HG03045 (cell line): ENCODE measurements at regions not wholly inside any gene's neighbourhood (a gene's known extent, or its start where the extent isn't known, plus 50 kb on each side); places are given as distances from the start of the nearest gene placed in this dataset.
"Not testable (repeated sequence)": the region's sequence is repeated elsewhere in the genome, so short reads cannot be mapped to it uniquely, and the experiment has no call there.

ENCODE experiments used
- ATAC-seq: cut with Tn5 transposase; IDR thresholded peaks from one replicate; pipeline ENCODE4 v1.9.1; 2021; ENCODE audit warnings: mild to moderate bottlenecking, moderate library complexity; ENCODE audit not compliant: unreplicated experiment

DNA sequence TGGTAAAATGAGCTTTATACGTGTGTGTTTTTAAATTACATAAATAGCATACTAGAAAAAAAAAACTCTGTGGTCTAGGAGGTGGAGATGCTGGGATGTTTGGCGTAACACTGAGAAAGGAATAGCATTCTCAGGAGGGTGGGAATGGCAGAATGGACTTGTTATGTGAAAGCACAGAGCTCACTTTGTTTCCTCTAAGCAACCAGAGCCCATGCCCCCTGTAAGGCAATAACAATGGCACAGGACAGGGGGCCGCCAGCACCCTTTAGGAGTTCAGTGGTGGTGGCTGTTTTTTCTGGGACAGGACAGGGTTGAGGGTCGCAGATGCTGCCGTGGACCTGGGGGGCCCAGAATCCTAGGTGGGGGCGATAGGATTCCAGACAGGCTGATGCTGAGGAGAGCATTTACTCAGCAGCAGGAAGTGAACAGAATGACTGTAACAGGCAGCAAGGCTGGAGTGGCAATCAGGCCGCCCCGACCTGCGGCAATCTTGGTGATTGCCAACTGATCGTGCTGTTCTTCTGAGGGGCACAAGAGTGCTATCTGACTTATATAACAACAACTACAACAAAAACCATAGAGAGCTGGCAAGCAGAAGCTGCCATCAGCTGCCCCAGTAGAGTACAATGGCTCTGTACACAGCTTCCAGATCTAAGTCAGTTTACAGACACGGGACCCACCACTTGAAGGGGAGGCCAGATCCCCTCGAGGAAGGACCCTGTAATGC is 160.4 kb downstream of the UACA start:
- ATAC-seq: no peak

DNA sequence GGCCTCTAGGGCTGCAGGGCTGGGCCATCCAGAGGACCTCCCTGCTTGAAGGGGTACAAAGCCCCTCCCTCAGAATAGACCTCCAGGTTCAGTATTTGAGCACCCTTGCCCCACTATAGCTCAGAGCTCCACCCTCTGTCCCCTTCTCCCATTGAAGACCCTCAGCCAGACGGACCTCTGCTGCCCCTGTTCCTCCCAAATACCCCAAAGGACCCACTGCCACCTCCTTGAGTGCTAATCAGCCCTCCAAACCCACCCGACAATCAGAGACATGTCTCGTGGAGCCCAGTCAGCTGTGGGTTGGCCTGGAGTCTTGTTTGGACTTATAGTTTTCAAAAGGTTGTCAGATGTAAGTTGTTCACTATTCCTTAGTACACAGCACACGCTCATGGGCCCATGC is 161.1 kb downstream of the UACA start:
- ATAC-seq: no peak

DNA sequence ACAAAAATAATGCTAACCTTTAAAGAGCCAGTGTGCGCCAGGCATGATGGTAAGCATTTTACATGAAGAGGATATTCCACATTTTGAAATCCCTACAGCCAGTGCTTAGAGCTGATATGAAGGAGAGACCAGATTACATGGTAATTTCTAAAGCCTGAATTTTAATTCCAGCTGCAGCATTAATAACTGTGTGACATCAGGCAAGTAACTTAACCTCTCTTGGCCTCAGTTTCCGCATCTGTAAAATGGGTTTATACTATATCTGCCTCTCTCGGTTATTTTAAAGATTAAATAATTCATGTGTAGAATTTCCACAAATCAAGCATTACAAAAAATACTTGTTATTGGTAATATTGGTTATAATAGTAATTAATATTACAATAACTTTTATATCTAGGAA is 165.4 kb downstream of the UACA start:
- no peak for ATAC-seq

DNA sequence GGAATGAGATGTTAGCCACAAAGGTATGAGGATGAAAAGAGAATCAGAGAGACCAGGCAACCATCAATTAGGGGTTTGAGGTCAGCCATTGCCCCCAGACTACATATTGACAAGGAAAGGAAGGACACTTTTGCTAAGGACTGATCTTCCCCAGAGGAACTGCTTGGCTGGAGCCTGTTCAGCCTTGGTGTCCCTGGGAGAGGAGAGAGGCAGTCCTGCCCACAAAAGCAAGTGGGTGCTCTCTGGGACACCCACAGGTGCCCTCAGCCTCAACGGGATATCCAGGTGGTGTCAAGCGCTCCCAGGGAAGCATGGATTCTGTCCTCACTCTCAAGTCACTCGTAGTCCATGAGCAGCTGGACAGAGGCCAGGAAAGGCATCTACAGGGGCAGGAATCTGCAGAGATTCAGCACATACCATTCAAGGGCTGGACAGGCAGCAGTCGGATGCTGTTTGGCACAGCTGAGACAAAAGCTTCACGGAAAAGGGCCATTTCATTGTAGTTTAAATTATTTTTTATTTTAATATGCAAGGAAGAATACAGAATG is 166.2 kb downstream of the UACA start:
- ATAC-seq: no peak

DNA sequence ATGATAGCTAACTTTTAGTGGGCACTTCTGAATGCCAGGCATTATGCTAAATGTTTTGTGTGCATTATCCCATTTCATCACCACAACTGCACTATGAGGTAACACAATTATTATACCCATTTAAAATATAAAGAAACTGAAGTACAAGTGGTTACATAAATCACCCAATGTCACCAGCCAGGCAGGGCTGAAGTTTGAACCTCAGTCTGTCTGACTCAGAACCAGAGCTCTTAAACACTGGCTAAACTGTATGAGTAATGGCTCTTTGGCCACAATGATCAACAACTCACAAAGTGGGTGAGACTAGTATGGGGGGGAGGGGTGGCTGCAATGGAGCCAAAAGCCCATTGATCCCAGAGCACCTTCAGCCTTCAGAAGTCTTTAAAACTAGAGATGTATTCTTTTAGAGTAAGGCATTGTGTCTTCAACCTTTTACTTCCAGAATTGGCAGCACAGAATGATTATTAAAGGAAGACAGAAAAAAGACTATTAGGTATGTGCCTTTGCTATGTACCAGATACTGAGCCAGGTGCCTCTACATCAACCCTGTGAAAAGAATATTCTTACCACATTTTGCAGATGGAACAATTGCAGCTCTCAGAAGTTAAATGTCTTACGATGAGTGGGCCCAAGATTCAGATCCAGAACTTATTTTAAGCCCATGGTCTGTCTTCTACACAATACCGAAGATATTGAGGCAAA is 166.9 kb downstream of the UACA start:
- no peak for ATAC-seq

DNA sequence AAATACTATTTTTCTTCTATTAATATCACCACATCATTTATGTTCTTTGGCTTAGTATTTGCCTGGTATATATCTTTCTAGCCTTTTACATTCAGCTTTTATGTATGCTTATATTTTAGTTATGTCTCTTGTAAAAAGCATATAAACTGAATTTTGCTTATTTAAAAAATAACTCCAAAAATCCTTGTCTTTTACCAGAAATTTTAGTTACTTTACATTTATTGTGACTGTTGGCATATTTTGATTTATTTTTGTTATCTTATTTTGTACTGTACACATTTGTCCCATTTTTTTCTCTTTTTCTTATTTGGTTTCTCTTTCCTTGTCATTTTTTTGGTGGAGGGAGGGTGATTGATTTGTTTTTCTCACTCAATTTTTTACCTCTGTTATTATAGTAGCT is 169.6 kb downstream of the UACA start:
- ATAC-seq: no peak

DNA sequence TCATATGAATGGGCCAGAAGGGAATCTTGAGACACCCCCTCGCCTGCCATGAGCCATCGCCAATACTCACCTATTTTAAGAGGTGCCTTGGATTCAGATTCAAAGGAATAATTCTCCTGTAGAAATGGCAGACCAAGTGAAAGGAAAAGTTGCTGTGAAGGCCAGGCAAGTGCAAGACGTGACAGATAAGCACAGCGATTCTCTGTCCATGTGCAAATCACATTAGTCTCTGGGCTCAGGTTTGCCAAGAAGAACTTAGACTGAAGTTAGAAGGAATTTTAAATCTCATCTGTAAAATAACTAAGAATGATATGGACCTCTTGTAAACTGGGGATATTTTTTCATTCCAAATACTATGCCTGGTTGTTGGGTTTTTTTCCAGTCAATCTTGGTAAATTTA is 173.6 kb downstream of the UACA start:
- ATAC-seq: no peak

DNA sequence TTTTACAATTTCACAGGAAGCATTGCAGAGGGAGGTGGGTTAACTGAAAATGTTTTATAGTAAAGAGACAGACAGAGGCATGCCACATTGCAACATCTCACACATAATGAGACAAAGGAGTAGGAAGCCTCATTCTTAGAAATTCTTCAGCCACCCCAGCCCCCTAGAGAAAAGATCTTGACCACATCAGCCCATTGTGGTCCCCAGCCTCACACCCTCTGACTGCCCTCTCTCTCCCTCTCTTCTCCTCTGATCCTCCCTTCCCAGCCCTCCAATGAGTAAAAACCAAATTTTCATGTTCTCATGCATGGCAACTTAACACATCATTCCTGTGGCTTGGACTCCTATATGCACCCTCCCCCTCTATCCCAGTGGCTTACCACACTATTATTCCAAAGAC is 174.1 kb downstream of the UACA start:
- ATAC-seq: no peak

DNA sequence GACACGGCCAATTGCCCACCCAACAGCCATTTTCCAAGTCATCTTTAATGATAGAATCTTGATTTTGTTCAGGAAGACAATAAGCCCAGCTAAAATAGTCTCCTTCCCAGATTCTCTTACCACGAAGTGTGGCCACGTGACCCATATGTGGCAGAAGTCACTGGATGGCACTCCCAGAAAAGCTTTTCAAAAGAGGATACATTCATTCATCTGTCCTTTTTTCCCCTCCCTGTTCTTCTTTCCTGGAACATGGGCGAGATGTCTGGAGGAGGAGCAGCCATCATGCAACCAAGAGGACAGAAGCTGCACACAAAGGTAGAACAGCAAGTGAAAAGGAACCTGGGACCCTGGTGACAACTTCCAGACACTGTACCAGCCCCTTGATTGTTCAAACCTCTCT is 174.7 kb downstream of the UACA start:
- ATAC-seq: no peak

DNA sequence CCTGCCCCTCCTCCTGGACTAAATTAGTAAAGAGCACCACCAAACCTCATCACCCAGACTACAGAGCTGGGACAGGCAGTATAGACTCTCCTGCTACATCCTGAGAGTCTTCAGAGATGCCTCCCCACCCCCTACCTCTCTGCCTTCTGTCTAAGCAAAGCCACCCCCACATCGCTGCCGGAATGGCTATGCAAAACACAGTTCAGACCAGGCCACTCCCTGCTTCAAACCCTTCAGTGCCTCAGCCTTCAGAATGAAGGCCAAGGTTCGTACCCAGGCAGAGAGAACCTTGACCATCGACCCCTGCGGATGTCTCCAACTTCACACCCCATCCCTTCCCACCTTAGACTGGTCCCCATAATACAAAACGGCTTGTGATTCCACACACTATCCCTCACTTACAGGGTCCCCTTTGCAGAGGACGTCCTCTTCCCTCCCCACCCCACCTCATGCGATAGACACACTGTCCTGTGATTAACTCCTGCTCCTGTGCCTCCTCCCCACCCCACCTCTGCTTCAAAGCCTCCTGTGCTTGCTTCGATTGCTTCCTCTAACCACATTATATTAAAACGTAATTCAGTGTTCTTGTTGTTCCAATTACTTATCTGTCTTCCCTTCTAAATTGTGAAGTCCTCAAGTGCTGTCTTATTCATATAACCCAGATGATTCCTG is 175.3 kb downstream of the UACA start:
- ATAC-seq: no peak

DNA sequence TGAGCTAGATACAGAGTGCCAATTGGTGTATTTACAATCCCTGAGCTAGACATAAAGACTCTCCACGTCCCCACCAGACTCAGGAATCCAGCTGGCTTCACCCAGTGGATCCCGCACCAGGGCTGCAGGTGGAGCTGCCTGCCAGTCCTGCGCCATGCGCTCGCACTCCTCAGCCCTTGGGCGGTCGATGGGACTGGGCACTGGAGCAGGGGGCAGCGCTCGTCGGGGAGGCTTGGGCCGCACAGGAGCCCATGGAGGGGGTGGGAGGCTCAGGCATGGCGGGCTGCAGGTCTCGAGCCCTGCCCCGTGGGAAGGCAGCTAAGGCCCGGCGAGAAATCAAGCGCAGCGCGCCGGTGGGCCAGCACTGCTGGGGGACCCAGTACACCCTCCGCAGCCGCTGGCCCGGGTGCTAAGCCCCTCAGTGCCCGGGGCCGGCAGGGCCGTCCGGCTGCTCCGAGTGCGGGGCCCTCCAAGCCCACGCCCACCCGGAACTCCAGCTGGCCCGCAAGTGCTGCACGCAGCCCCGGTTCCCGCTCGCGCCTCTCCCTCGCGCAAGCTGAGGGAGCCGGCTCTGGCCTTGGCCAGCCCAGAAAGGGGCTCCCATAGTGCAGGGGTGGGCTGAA is 176.2 kb downstream of the UACA start:
- not testable (repeated sequence) for ATAC-seq

DNA sequence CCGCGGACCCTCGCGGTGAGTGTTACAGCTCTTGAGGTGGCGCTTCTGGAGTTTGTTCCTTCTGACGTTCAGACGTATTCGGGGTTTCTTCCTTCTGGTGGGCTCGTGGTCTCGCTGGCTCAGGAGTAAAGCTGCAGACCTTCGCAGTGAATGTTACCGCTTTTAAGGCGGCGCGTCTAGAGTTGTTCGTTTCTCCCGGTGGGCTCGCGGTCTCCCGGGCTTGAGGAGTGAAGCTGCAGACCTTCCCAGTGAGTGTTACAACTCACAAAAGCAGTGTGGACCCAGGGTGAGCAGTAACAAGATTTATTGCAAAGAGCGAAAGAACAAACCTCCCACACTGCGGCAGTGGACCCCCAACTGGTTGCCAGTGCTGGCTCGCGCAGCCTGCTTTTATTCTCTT is 177.1 kb downstream of the UACA start:
- ATAC-seq: no peak

DNA sequence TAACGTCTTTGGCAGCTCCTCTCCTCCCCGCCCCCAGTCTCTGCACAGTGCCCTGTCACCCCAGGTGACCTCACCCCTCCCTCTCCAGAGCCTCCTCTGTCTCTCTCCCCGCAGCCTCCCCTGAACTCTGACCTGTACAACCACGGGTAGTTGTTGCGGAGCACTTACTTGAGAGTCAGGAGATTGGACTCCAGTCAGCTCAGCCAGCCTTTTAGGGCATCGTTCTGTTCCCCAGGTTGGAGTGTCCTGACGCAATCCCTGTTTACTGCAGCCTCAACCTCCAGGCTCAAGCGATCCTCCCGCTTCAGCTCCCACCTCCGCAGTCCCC is 177.7 kb downstream of the UACA start:
- no peak for ATAC-seq

DNA sequence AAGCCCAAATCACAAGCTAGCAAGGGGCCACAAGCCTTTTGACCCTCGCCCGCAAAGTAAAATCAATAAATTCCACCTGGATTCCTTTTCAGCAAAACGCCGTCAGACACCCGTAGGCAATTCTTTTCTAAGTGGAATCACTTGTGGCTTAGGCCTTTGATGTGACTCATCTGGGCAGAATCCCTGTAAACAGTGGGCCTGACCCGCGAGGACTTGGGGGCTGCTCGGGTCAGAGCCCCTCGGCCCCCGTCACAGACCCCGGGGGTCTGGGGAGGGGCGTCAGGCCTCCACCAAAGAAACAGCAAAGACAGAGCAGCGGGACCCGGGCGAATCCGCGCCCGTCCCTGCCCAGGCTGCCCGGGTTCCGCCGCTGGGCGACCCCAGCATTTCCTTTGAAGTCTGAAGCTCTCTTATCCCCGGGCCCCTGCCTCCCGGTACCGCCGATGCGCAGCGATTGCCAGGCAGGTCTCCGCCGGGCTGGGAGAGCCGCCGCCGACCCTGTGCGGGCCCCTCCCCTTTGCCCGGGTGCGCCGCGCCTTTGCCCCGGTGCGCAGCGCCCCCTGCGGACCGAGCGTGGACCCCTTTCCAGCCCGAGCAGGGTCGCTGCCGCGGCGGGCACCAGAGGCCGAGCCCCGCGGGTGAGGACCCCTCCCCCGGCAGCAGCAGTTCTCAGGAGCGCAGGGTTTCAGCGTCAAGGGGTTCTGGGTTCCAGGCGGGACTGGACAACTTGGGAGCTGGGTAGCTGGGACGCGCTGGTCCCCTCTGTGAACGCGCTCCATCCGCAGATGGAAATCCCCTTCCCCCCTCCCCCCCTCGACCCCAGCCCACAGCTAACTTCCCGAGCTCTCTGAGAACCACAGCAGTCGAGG is 178.3 kb downstream of the UACA start:
- ATAC-seq: no peak

DNA sequence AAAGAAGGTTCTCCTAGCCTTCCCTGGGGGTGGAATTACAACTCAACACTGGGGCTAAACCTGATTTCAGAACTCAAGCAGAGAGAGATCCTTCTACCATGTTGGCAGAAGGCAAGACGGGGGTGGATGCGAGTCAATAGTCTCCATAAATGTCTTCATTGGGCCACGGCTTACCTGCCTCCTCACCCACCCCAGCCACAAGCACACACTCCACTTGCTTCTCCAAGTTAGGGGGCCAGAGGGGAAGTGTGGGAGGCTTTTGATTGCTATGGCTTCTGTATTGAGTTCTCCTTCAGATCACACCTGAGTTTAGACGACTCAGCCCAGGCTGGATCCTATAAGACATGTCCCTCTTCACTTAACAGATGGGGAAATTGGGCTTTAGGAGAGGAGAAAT is 178.9 kb downstream of the UACA start:
- no peak for ATAC-seq

DNA sequence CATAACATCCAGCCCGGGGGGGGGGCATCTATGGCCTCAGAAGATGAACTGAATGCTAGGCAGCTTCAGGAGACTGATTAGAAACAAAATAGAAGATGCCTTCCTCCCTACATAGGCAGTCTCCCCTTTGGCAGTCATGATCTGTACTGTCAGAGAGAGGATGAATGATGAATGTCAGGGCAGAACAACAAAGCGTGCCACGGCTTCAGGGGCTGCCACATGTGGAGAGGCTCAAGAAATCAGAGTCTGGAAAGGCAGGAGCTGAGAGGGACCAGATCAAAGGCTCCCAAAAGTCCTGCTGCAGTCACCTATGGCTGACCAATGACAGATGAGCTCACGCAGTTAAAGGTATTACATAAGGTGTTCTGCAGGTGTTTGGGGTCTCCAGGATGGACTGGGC is 180.4 kb downstream of the UACA start:
- ATAC-seq: no peak

DNA sequence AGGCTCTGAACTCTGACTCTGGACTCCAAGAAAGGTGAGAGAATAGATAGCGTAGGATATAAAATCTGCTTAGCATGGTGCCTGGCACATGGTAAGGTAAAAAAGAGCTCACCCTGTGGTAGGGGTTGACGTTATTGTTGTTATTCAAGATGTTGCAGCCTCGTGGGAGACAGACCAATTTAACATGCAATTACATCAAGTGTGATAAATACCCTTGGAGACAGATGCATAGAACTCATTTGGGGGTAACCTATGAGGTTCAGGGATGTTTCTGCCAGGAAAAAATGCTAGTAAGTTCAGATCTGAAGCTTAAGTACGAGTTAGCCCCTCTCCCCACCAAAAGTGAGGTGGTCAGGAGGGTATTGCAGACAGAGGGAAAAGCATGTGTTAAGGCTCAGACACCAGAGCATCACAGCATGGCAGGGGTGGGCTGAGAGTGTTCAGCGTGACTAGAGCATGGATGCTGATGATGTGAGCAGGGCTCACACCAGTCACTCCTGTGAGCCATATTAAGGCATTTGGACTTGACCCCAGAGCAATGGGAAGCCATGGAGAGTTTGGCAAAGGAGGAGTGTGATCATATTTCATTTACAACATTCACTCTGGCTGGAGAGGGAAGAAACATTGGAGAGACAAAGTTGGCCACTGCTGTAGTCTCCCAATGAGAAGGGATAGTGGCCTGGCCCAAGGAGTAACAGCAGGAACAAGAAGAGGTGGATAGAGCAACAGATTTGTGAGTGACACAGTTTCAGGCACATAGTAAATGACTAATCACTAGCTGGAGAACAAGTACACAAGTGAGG is 181.0 kb downstream of the UACA start:
- ATAC-seq: no peak

DNA sequence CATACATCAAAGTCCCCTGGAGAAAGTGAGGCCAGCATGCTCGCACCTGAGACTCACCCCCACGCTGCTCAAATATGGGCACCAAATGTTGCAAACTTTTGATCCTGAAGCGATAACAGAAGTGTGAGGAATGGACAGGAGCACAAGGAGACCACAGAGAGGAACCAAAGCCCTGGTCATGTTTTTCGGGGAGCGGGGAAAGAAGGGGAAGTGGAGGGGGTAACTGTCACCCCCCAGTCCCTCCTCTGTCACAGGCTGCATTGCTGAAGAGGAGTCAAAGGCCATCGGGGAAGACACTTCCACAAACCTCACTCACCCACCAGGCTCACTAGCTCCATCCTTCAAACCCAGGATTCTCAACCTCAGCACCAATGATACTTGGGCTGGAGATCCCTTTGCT is 182.4 kb downstream of the UACA start:
- ATAC-seq: no peak

DNA sequence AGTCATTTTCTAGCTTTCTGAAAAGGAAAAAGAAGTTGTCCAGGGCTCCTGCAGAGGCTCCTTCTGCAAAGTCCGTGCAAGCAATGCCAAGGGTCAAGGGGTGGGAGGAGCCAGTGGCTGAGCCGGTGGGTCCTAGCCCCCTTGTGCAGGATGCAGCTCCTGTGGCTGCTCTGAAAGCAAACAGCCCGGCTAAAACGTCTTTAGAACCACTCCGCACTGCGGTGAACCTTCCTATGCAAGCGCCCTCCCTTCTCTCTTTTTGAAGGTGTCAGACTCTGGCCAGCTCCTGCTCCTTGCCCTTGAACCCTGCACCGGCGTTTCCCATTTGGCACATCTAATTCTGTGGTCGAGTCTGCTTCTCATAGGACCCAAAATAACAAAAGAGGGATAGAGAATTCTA is 183.1 kb downstream of the UACA start:
- ATAC-seq: no peak

DNA sequence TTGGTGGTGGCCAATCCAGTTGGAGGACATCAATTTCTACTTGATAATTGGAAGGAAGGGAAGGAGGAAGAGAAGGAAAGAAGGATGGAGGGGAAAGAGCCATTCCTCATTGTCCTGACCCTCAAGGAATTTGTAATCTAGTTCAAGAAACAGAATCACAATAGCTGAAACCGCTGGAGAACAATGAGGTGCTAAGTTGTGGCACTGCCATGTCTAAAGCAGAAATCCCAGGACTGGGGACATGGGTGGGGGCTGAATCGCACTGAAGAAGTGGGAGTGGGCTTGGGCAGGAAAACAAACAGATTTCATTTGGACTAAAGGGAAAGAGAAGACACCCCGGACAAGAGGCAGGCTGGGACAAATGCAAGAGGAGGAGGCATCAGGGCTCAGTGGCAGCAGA is 183.6 kb downstream of the UACA start:
- no peak for ATAC-seq
